GM21737 (cell line): ENCODE measurements at regions not wholly inside any gene's neighbourhood (a gene's known extent, or its start where the extent isn't known, plus 50 kb on each side); places are given as distances from the start of the nearest gene placed in this dataset.

Experiments used
- ATAC-seq: cut with Tn5 transposase; IDR thresholded peaks from one replicate; pipeline ENCODE4 v1.9.1; 2021; ENCODE audit warnings: mild to moderate bottlenecking, moderate library complexity; ENCODE audit not compliant: unreplicated experiment

DNA sequence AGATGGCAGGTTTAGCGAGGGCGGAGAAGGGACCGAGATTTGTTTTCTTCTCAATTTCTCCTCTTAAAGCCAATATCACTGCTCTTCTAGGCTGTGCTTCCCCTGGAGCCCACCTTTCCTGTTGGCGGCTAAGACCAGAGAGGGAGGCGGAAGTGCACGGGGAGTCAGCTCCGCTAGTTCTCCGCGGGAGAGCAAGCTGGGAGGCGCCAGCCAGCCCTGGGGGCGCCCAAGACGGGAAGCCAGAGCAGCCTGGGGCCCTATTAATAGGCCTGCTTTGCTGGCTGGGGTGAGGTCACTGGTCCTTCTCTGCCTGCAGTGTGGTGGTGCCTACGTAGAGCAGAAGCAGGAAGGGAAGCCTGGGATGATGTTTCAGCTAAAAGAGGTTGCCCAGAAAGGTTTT lies 61.6 kb downstream of the LSM5 start:
- no peak for ATAC-seq

DNA sequence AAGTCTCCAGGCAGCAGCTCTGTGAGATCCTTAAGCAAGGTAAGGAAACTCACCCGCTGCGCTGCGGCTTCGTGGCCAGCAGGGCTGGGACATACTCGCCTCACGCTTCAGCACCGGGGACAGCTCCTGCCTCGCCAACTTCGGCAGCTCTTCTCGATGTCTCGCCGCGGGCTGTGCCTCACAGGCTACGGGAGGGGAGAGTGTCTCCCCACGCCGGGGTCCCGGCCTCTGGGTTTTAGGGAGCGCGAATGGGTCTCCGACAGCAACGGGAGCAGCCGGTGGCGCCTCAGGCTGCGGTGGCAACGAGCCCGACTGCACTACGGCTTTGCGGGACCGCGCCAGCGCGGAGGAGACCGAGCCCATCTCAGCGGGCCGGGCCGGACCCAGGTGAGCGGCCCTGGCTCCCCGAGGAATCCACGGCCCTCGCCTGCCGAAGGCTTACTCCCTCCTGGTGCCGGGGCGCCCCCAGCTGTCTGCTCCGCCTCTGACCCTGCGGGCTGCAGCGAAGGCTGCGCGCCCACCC lies 62.4 kb downstream of the LSM5 start:
- no peak for ATAC-seq

DNA sequence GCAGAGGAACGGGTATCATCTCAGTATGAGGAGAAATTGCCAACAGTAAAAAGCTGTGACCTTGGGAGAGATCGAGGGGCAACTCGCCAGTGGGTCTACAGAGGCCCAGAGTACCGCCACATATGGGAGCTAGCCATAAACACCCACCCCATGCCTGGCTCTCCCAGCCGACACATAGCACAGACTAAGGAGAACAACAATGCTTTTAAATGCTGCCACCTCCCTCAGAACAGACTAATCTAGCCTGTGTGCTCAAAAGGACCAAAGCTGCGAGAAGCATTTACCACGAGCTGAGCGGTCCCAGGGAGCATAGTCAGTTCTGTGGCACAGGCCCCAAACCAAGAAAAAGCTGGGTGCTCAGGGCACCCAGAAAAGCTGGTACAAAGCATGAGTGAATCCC lies 73.3 kb downstream of the LSM5 start:
- ATAC-seq = no peak

DNA sequence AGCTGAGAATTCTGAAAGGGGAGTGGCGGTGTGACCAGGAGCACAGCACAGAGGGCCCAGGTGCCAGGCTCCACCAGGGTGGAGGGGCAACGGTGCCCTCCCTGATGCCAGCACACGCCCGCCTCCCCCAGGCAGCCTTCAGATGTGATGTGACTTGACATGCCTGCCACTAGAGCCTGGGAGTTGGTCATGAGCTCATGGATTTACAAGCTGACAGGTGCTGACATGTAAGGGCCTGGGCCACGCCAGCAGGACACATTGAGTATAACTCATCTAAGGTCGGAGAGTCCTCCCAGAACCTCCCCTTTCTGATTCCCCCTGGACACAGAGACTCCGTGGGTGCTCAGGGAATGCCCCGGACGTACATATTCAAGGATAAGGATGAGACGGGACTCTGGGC lies 74.2 kb downstream of the LSM5 start:
- no peak for ATAC-seq

DNA sequence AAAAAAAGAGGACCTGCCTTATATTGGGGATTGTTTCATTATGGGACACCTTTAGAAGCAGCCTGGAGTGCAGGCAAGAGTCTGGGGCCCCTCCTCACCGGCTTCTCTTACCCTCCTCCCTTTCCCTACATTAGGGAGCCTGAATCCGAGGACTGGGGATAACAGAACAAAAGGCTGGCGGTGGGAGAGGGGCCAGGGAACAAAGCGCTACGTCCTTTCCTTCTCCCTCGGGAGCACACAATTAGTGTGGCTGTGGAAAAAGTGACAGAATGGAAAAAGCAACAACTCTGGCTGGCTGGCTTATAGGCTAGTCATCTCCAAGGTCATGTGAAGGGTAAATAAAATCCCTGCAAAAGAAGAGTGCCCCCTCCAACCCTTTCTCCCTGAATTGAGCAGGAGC lies 74.7 kb downstream of the LSM5 start:
- ATAC-seq = no peak

DNA sequence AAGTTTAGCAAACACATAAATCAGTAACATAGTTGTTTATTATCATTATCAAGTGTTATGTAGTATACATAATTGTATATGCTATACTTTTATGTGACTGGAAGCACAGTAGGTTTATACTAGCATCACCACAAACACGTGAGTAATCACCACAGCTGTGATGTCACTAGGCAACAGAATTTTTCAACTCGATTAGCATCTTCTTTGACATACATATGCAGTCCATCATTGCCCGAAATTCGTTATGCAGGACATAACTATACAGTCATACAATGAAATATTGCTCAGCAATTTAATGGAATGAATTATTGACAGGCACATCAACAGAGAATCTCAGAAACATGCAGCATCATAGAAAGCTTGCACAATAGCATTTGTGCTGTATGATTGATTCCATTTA lies 77.7 kb downstream of the LSM5 start:
- ATAC-seq = no peak

DNA sequence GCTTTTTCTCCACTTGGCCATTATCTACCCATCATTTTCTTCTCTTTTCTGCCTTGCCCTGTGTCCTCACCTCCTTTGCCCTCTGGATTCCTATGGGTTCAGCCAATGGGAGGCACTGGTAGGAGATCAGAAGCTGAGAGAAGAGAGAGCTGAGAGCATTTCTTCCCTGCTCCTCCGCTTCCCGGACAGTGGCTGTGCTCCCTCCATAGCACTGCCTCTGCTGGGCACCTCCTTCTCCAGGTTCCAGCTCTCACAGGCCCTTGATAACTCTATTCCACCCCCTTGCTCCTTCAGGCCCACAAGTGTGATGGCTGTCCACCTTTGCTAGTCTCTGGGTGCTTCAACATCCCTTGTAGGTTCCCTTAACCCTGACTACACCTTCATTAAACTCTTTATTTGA lies 79.6 kb downstream of the LSM5 start:
- no peak for ATAC-seq

DNA sequence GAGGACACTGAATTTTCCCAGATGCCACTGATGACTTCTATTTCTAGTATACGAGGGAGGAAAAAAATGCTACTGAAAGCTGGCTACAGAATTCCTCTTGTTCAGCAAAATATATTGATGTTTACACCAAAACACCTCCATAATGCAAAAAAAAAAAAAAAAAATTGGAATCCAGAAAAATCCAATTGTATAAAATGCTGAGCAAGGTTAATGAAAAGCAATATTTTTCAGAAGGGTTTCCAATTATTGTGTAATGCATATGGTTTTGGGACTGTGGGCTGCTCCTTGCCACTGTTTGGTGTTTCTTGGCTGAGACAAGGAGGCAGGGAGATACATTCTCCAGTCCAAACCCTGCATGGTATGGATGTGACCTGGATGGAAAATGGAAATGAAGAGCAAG lies 83.8 kb downstream of the LSM5 start:
- no peak for ATAC-seq

DNA sequence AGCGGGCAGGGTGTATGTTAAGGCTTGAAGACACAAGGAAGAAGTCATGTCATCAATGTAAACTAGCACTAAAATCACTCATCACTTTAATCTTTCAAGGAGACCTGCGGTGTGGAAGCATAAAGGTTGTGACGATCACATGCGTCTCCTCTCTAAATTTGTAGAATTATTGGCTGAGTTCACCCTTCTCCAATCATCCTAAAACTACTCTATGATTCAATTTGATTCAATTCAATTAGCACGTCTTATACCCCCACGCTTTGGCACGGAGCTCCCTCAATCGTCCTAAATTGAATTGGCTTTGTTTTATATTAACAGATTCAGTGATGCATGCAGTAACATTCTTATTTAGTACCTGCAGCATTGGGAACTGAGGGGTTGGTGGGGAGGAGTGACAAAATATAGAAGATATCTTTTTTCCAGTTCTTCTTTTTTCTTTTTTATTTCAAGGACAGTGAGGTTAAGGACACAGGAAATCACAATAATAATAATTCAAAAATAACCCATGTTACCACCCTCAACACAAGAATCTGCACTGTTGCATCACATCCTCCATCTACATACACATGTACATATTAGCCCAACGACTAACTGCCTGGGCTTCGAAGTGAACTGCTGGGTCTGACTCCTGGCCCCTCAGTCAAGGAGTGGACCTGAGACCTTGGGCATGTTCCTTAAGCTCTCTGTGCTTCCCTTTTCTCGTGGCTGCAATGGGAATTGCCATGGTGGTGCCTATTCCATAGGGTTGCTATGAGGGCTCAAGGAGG lies 86.5 kb downstream of the LSM5 start:
- no peak for ATAC-seq

DNA sequence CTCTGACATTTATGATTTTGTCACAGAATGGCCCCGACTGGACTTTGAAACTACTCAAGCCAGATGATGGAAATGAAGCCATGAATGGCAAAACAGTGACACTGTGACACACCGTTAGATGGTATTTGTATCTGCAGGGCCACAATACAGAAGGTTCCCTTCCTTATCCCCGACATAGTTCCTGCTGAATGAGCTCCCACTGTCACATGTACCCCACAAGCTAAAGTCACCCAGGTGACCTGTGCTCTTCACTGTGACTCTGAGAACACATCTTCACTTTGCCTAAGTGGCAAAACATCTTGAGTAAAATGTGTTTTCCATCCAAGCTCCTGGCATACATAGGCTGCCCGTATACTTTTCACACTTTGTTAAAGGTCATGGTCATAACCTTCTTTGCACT lies 89.5 kb downstream of the LSM5 start:
- ATAC-seq = no peak

DNA sequence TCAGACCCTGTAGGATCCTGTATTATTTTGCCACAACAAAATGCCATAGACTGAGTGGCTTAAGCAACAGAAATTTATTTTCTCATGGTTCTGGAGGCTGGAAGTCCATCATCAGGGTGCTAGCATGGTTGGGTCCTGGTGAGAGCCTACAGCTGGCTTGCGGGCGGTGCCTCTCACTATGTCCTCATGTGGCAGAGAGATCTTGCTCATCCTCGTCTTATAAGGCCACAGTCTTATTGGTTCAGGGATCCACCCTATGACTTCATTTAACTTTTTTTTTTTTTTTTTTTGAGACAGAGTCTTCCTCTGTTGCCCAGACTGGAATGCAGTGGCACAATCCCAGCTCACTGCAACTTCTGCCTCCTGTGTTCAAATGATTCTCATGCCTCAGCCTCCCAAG lies 90.9 kb downstream of the LSM5 start:
- no peak for ATAC-seq

DNA sequence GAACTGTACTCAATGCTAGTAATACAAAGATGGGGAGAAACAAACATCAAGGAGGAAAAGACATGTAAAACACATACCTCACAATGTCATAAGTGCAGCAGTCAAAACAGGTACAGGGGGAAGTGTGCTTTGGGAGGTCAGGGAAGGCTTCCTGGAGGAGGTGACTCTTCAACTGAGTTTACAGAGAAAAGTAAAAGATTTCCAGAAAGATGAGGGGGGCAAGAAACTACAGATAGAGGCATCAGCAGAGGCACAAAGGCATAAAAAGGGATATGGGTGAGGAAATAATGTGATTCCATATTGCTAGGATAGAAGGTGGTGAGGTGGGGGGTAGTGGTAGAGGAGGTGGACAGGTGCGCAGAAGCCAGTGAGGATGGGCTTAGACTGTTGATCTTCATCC lies 95.0 kb downstream of the LSM5 start:
- no peak for ATAC-seq

DNA sequence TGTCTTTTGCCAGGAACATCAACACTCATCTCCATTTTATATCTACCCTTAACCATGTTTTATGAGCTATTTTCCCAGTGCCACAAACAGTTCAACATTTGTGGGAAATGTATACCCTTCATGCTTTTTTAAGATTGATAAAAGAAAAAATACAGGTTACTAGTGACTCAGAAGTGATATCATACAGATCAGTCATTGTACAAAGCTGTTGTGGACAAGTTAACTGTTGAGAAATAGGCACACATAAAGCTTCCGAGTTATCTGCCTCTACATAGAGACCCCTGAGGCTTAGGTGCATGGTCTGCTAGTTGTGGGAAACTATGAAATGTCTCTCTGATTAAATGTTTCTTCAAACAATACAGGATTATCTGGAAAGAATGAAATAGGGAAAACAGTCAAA lies 96.3 kb downstream of the LSM5 start:
- no peak for ATAC-seq

DNA sequence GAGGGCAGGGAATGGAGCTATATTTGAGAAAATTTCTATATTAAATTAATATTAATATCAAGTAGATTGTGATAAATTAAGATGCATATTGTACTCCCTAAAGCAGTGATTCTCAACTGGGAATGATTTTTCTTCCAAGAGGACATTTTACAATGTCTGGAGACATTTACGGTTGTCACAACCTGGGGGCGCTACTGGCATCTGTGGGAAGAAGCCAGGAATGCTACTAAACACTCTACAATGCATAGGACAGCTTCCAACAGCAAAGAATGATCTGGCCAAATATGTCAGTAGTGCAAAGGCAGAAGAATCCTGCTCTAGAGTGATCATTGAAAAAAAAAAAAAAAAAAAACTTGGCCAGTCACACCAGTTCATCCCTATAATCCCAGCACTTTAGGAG lies 100.0 kb downstream of the LSM5 start:
- no peak for ATAC-seq

DNA sequence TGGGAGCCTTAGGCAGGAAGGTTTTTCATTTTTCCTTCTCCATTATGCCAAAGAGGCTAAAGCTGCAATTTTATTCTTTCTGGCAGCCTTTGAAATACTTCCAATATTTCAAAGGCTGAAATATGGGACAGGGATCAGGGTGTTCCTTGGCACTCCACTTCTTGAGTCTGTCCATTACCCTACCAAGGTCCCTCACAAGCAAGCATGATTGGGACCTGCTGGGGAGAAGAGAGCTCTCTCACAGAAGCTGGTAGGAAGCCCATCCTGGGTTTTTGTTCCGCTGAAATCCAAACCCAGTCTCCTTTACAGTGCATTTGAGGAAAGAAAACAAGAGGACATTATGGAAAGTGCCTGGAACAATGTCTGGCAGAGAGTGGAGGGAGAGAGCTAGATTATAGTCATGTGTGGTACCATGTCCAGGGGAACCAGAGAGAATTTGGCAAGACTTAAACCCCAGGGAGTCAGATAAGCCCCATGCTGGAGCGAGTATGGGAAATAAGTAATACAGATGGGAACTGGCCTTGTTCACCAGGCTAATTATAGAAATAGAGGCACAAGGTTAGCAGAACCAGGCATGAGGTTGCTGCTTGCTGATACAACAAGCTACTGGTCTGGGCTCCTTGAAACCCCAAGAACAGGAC lies 104.7 kb downstream of the LSM5 start:
- no peak for ATAC-seq

DNA sequence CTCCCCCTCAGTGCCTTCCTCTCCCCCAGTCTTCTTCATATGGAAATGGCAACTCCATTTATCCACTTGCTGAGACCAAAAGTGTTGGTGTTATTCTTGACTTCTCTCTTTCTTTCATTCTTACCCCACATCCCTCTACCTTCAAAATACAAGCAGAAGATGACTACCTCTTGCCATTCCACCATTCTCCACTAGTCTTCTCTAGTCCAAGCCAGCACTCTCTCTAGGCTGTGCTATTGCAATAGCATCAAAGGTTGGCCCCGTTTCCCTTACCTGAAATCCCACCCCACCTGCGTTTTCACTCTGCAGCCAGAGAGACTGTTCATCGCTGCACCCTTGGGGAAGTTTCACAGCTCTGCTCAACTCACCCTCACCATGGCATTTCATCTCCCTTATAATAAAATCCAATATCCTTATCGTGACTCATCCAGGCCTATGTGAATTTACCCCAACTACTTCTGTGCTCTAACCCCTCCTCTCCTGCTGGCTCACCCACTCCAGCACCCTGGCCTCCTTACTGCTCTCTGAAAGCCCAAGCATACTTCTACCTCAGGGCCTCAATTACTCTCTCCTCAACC lies 109.1 kb downstream of the LSM5 start:
- no peak for ATAC-seq

DNA sequence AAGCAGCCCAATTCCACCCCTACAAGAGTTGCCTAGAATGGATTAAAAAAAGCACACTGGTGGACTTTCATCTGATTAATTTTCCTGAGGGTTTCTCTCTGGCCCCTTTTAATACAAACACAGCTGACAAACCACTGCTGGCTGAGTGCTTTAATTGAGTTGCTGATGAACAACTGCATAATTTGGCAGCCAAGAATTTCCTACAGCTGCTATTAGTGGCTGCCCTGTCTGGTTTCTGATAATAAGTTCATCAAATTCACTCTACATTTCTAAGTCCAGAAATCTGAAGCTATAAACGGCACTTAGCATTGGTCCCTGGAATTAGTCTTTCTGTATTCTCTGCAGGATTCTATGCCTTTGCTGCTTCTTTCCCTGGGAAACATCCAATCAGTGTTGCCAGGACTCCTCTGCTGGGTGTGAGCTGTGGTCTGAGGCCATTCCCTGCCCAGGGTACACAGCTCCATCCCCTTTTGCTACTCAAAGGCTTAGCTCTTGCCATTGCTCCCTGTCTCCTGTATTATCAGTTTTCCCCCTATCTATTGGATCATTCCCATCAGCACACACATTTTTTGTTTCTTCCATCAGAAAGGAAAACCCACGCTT lies 110.6 kb downstream of the LSM5 start:
- ATAC-seq = no peak

DNA sequence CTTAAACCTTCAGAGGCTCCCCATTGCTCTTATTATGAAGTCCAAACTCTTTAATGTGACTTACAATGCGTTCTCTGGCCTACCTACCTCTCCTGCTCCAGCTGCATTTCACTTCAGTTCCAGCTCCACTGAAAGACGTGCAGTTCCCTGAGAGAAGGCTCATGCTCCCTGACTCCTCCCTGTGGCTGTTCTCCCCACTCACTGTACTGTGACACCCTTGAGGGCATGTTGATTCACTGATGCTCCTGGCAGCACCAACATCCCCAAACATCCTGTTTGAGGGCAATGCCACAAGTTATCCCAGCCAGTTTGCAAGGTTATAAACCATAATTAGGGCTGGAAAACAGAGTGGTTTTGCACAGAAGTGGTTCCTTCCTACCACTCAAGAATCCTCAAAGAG lies 111.2 kb downstream of the LSM5 start:
- no peak for ATAC-seq

DNA sequence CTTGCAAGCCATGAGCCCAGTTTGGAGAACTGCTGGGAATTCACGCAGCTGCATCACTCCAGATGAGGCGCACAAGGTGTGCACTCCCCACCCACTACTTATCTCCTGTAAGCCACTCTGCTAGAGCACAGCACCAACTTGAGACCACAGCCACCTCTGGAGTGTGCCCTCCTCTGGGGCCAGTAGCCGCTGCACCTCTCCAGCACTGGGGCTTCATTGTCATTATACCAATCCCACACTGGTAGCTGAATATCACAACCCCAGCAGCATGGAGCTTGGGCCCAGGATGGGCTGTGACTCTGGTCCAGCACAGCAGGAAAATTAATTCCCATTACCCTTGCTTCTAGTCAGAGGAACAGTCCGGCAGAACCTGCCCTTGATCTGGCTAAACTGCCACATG lies 125.6 kb downstream of the LSM5 start:
- ATAC-seq = no peak

DNA sequence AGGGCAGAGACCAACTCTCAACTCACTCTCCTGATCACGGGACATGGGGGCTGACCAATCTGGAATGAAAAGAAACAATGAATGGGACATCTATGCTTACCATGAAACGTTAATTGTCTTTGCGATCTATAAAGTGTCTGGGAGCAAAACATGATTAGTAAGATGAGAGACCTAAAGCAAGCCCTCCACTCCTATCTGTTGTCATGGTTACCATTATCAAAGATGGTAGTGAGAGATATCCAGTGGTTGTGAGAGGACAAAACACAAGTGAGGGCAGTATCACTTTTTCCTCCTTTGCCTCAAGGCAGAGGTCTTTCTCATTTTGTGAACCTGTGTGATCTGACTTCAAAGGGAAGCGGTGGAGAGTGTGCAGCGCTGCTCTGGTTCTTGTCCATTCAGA lies 130.1 kb downstream of the LSM5 start:
- no peak for ATAC-seq

DNA sequence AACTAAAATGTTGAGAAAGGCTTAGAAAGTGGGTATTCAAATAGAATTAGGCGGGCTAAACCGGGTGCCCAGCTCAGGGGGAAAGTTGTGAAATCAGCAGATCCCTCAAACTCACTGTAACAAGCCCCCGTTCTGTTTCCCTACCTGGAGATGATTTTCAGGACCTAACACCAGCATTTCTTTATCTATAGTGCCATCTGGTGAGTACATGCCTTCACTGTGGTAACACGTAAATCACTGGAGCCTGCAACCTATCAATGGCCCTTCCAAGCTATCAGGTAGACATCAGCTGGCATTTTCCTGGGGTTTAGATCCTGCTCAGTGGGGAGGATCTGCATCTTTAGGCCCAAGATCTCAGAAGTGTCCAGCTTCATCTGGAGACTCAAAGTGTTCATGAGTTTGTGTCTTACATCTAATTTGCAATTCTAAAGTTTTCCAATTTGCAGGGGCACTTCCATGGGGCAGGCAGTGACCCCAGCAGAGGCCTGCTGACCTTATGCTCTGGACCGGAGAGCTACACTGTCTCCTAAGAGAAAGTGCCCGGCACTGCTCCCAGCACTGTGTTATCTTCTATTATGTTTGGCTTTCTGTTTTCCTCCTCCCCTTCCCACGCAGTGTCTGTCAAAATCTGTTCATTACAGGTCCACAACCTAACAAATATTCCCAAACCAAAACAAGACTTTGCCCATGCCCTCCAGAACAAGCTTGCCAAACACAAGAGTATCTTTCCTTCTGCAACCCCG lies 132.5 kb downstream of the LSM5 start:
- no peak for ATAC-seq
